Ovary (tissue), 3 donors: ENCODE measurements at regions not wholly inside any gene's neighbourhood (a gene's known extent, or its start where the extent isn't known, plus 50 kb on each side); places are given as distances from the start of the nearest gene placed in this dataset.

Source experiments
- EP300 ChIP-seq: sonication (generic); formaldehyde crosslinking; IDR thresholded peaks from one replicate; pipeline ENCODE4 v1.6.1; 2017; ENCODE audit warnings: antibody characterized with exemption
- TF ChIP-seq, protein P1 (sequence below), 3 donors: fragments of 450-650 bp in 2 of 3; fragments of 200-600 bp in 1 of 3; IDR thresholded peaks; one replicate each; pipeline versions ENCODE4 v1.5.1 to v1.8.0; 2016 to 2022; ENCODE audit warnings: antibody characterized with exemption in 3 of 3, mild to moderate bottlenecking in 1 of 3
- donor health status: DM: no; HTN: no; CAD: no.

DNA sequence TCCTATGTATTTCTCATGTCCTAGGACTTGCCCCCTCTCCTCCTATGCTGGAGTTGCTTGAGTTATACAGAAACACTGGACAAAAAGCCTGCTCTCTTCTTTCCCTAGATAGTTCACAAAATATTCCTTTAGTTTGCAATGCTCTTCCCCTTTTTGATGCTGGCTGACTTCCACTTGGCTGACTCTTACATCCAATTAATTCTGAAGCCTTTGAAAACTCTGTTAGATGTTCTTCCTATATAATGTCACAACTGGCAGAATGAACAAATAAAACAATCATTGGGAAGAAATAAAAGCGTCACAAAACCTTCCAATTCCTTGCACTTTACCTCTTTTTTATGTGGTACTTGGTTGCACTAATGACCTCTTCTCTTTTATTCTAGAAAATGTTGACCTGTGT lies 253.8 kb upstream of the CITED2 start:
- TF ChIP-seq, protein P1, sequence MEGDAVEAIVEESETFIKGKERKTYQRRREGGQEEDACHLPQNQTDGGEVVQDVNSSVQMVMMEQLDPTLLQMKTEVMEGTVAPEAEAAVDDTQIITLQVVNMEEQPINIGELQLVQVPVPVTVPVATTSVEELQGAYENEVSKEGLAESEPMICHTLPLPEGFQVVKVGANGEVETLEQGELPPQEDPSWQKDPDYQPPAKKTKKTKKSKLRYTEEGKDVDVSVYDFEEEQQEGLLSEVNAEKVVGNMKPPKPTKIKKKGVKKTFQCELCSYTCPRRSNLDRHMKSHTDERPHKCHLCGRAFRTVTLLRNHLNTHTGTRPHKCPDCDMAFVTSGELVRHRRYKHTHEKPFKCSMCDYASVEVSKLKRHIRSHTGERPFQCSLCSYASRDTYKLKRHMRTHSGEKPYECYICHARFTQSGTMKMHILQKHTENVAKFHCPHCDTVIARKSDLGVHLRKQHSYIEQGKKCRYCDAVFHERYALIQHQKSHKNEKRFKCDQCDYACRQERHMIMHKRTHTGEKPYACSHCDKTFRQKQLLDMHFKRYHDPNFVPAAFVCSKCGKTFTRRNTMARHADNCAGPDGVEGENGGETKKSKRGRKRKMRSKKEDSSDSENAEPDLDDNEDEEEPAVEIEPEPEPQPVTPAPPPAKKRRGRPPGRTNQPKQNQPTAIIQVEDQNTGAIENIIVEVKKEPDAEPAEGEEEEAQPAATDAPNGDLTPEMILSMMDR (IDR thresholded peaks at IDR 0.05), result no peak
- no peak for TF ChIP-seq EP300
